Hepatocyte (in vitro differentiated cells): ENCODE measurements at regions not wholly inside any gene's neighbourhood (a gene's known extent, or its start where the extent isn't known, plus 50 kb on each side); places are given as distances from the start of the nearest gene placed in this dataset.

Experiments
- DNase-seq: peaks from one replicate; pipeline ENCODE4 v3.0.0-alpha.2; 2016; ENCODE audit warnings: low spot score
- H2AFZ ChIP-seq: fragments of 200-600 bp; sonication (generic); 2 replicates; pipeline ENCODE4 v1.6.0; 2016; ENCODE audit warnings: antibody characterized with exemption, mild to moderate bottlenecking
- H3K27ac ChIP-seq: fragments of 200-600 bp; sonication (generic); 2 replicates; pipeline ENCODE4 v1.5.1; 2016; ENCODE audit warnings: mild to moderate bottlenecking
- H3K27me3 ChIP-seq: fragments of 200-600 bp; sonication (generic); 2 replicates; pipeline ENCODE4 v1.6.1; 2016
- H3K36me3 ChIP-seq: fragments of 200-600 bp; sonication (generic); replicated peaks from 2 replicates; pipeline ENCODE4 v1.5.1; 2016; ENCODE audit warnings: low read depth; ENCODE audit not compliant: insufficient read depth
- H3K4me1 ChIP-seq: fragments of 200-600 bp; sonication (generic); 2 replicates; pipeline ENCODE4 v1.5.1; 2016; ENCODE audit warnings: mild to moderate bottlenecking, moderate library complexity; ENCODE audit not compliant: insufficient read depth
- H3K4me2 ChIP-seq: fragments of 200-600 bp; sonication (generic); 2 replicates; pipeline ENCODE4 v1.6.0; 2016
- H3K4me3 ChIP-seq: fragments of 200-600 bp; sonication (generic); 2 replicates; pipeline ENCODE4 v1.5.1; 2016; ENCODE audit warnings: mild to moderate bottlenecking
- H3K79me2 ChIP-seq: fragments of 200-600 bp; sonication (generic); 2 replicates; pipeline ENCODE4 v1.6.0; 2017; ENCODE audit warnings: mild to moderate bottlenecking
- H3K9me2 ChIP-seq: fragments of 200-600 bp; sonication (generic); replicated peaks from 2 replicates; pipeline ENCODE4 v1.6.0; 2017; ENCODE audit warnings: mild to moderate bottlenecking; ENCODE audit not compliant: insufficient read depth
- H3K9me3 ChIP-seq: fragments of 200-600 bp; sonication (generic); 2 replicates; pipeline ENCODE4 v1.5.1; 2016; ENCODE audit warnings: low read depth, mild to moderate bottlenecking
- H4K20me1 ChIP-seq: fragments of 200-600 bp; sonication (generic); 2 replicates; pipeline ENCODE4 v1.6.0; 2016; ENCODE audit warnings: mild to moderate bottlenecking; ENCODE audit not compliant: insufficient read depth, poor library complexity, severe bottlenecking
- CTCF ChIP-seq: fragments of 200-600 bp; sonication (generic); IDR thresholded peaks from 2 replicates; pipeline ENCODE4 v1.5.1; 2016; ENCODE audit warnings: antibody characterized with exemption, mild to moderate bottlenecking; ENCODE audit not compliant: poor library complexity
- EZH2 ChIP-seq: fragments of 200-600 bp; sonication (generic); IDR thresholded peaks from 2 replicates; pipeline ENCODE4 v1.6.1; 2016; ENCODE audit warnings: antibody characterized with exemption, mild to moderate bottlenecking, borderline replicate concordance
- EZH2phosphoT487 ChIP-seq: fragments of 200-600 bp; sonication (generic); IDR thresholded peaks from one replicate; pipeline ENCODE4 v1.6.1; 2018; ENCODE audit warnings: antibody characterized with exemption, mild to moderate bottlenecking, low read depth, moderate library complexity; ENCODE audit not compliant: unreplicated experiment, severe bottlenecking
- WGBS: methylation state at CpG from one replicate; pipeline ENCODE4 v1.1.6; 2016; ENCODE audit warnings: low lambda C conversion rate; ENCODE audit errors: missing lambda C conversion rate; 5-methylcytosine and 5-hydroxymethylcytosine counted together

GRCh38 chr7:46393142-46393541 lies 472.1 kb upstream of the IGFBP3 start:
- Histone ChIP-seq H3K4me3 (no peak overlapping the region), H3K4me2 (no peak overlapping the region), H4K20me1 (no peaks in the 10 kb centered on the region), H3K9me3 (no peaks in the 10 kb centered on the region), H3K79me2 (no peaks in the 10 kb centered on the region), H3K27me3 (no peaks in the 10 kb centered on the region), H3K4me1 (peaks cover 8% of the 10 kb centered on the region), H3K27ac (peak overlapping the region; percentile 25), H3K36me3 (no peaks in the 10 kb centered on the region), H2AFZ (no peak overlapping the region), H3K9me2 (no peaks in the 10 kb centered on the region)
- TF ChIP-seq EZH2phosphoT487 (no peak), EZH2 (no peak), CTCF (no peak)
- 92% methylated on average over 3 of the region's 3 CpGs for WGBS
- no peak for DNase-seq

GRCh38 chr7:46391231-46392201 lies 470.4 kb upstream of the IGFBP3 start:
- Histone ChIP-seq H3K4me3 (no peak overlapping the region), H2AFZ (no peak overlapping the region), H3K79me2 (no peaks in the 10 kb centered on the region), H3K4me1 (peaks cover 8% of the 10 kb centered on the region), H3K4me2 (peak overlapping the region; percentile 32), H3K36me3 (no peaks in the 10 kb centered on the region), H3K27me3 (no peaks in the 10 kb centered on the region), H4K20me1 (no peaks in the 10 kb centered on the region), H3K27ac (peak overlapping the region; percentile 25), H3K9me2 (no peaks in the 10 kb centered on the region), H3K9me3 (no peaks in the 10 kb centered on the region)
- no peak for TF ChIP-seq EZH2
- TF ChIP-seq EZH2phosphoT487, result no peak
- TF ChIP-seq CTCF, result no peak
- peak; percentile 49 for DNase-seq
- 33% methylated on average over 5 of the region's 5 CpGs for WGBS

GRCh38 chr7:46390042-46390441 lies 469.0 kb upstream of the IGFBP3 start:
- no peak overlapping the region for H2AFZ ChIP-seq
- no peak overlapping the region for H3K4me2 ChIP-seq
- H3K36me3 ChIP-seq, result no peaks in the 10 kb centered on the region
- no peak overlapping the region for H3K4me3 ChIP-seq
- no peaks in the 10 kb centered on the region for H3K9me2 ChIP-seq
- no peaks in the 10 kb centered on the region for H3K79me2 ChIP-seq
- H3K27me3 ChIP-seq, result no peaks in the 10 kb centered on the region
- peak overlapping the region; percentile 25 for H3K27ac ChIP-seq
- H4K20me1 ChIP-seq, result no peaks in the 10 kb centered on the region
- TF ChIP-seq EZH2, result no peak
- TF ChIP-seq CTCF, result peak; percentile 10
- H3K9me3 ChIP-seq, result no peaks in the 10 kb centered on the region
- 69% methylated on average over 3 of the region's 3 CpGs for WGBS
- H3K4me1 ChIP-seq, result peaks cover 8% of the 10 kb centered on the region
- no peak for DNase-seq
